ENCODE measurements at regions not wholly inside any gene's neighbourhood (a gene's known extent, or its start where the extent isn't known, plus 50 kb on each side); places are given as distances from the start of the nearest gene placed in this dataset.

GRCh38 chr3:145767909-145768308, 393.1 kb downstream of the PLOD2 start:
- peak; percentile 22 for DNase-seq

GRCh38 chr3:145776782-145777408, 384.1 kb downstream of the PLOD2 start:
- DNase-seq, result peak; percentile 85

- DNase-seq, result no peak
Measured at GRCh38 chr3:145780301-145780700, 380.7 kb downstream of the PLOD2 start.

GRCh38 chr3:145785668-145786067, 375.3 kb downstream of the PLOD2 start:
- DNase-seq, result peak; percentile 11

- DNase-seq, result no peak
Measured at GRCh38 chr3:145798007-145798406, 363.0 kb downstream of the PLOD2 start.

GRCh38 chr3:145798696-145799537, 362.1 kb downstream of the PLOD2 start:
- DNase-seq, result no peak

- no peak for DNase-seq
Measured at GRCh38 chr3:145801696-145802095, 359.3 kb downstream of the PLOD2 start.

GRCh38 chr3:145807990-145808389, 353.0 kb downstream of the PLOD2 start:
- DNase-seq, result peak; percentile 27

- DNase-seq, result no peak
Measured at GRCh38 chr3:145812391-145812790, 348.6 kb downstream of the PLOD2 start.

GRCh38 chr3:145815707-145816413, 345.1 kb downstream of the PLOD2 start:
- no peak for DNase-seq

GRCh38 chr3:145817870-145818483, 343.0 kb downstream of the PLOD2 start:
- no peak for DNase-seq

GRCh38 chr3:145820170-145820569, 340.8 kb downstream of the PLOD2 start:
- no peak for DNase-seq

- DNase-seq, result no peak
Measured at GRCh38 chr3:145842294-145842902, 318.6 kb downstream of the PLOD2 start.

GRCh38 chr3:145843561-145843960, 317.4 kb downstream of the PLOD2 start:
- no peak for DNase-seq

- DNase-seq, result no peak
Measured at GRCh38 chr3:145849115-145849514, 311.9 kb downstream of the PLOD2 start.

GRCh38 chr3:145854499-145854898, 306.5 kb downstream of the PLOD2 start:
- no peak for DNase-seq

- DNase-seq, result peak; percentile 9
Measured at GRCh38 chr3:145857956-145858355, 303.0 kb downstream of the PLOD2 start.

- DNase-seq, result no peak
Measured at GRCh38 chr3:145864336-145864735, 296.6 kb downstream of the PLOD2 start.

- DNase-seq, result no peak
Measured at GRCh38 chr3:145865399-145866018, 295.5 kb downstream of the PLOD2 start.

GRCh38 chr3:145869958-145870357, 291.0 kb downstream of the PLOD2 start:
- no peak for DNase-seq

GRCh38 chr3:145882436-145882835, 278.5 kb downstream of the PLOD2 start:
- no peak for DNase-seq

- no peak for DNase-seq
Measured at GRCh38 chr3:145889730-145890129, 271.3 kb downstream of the PLOD2 start.

Data from NCI-H82 (cell line).